HEK293 (cell line): ENCODE measurements at regions not wholly inside any gene's neighbourhood (a gene's known extent, or its start where the extent isn't known, plus 50 kb on each side); places are given as distances from the start of the nearest gene placed in this dataset.

Experiments
- CTCF ChIA-PET: fragments of 350-600 bp; formaldehyde crosslinking; extraction: SDS; loops from one replicate; lab custom pipeline; 2021; ENCODE audit warnings: antibody characterized with exemption; lab: Yijun Ruan, JAX
- POLR2A ChIA-PET: fragments of 300-600 bp; formaldehyde crosslinking; extraction: SDS; loops from one replicate; lab custom pipeline; 2020; ENCODE audit warnings: antibody characterized with exemption, inconsistent platforms; lab: Yijun Ruan, JAX
- H3K27ac ChIP-seq: fragments of 200-500 bp; sonication (Bioruptor generic); 2 replicates; pipeline ENCODE4 v1.5.1; 2014; ENCODE audit warnings: low read depth, low read length, control low read depth, inconsistent platforms; ENCODE audit errors: extremely low read depth
- H3K36me3 ChIP-seq, 2 experiments: fragments of 200-500 bp in 1 of 2; sonication (Bioruptor generic) in 1 of 2; 1 replicate in 1 of 2; 2 replicates in 1 of 2; pipeline ENCODE4 v1.5.1; 2014 to 2017; ENCODE audit warnings: inconsistent platforms in 2 of 2, low read length in 2 of 2; ENCODE audit not compliant: control insufficient read depth in 2 of 2, insufficient read depth in 1 of 2
- H3K4me1 ChIP-seq: fragments of 200-500 bp; sonication (Bioruptor generic); 2 replicates; pipeline ENCODE4 v1.5.1; 2014; ENCODE audit warnings: mild to moderate bottlenecking, low read length, inconsistent platforms; ENCODE audit not compliant: control insufficient read depth, insufficient read depth
- H3K4me3 ChIP-seq: 2 replicates; pipeline ENCODE4 v1.5.1; 2011; ENCODE audit warnings: low read depth, mild to moderate bottlenecking, control low read depth, low read length, moderate library complexity
- H3K9me3 ChIP-seq: fragments of 200-500 bp; sonication (Bioruptor generic); 2 replicates; pipeline ENCODE4 v1.5.1; 2014; ENCODE audit warnings: low read depth, low read length, inconsistent platforms; ENCODE audit not compliant: control insufficient read depth, insufficient read depth
- KLF9 ChIP-seq: fragments of 450-650 bp; formaldehyde crosslinking; IDR thresholded peaks from 2 replicates; pipeline ENCODE4 v1.5.1; 2016; ENCODE audit warnings: missing biosample characterization, missing genetic modification characterization, low read depth
- PRDM6 ChIP-seq: fragments of 450-650 bp; formaldehyde crosslinking; IDR thresholded peaks from 2 replicates; pipeline ENCODE4 v1.5.1; 2017; ENCODE audit warnings: missing biosample characterization, missing genetic modification characterization
- SCRT1 ChIP-seq: fragments of 450-650 bp; formaldehyde crosslinking; IDR thresholded peaks from 2 replicates; pipeline ENCODE4 v1.5.1; 2016; ENCODE audit warnings: missing biosample characterization, missing genetic modification characterization, borderline replicate concordance
- ZBTB21 ChIP-seq: fragments of 450-650 bp; formaldehyde crosslinking; IDR thresholded peaks from 2 replicates; pipeline ENCODE4 v1.5.1; 2017; ENCODE audit warnings: missing biosample characterization, missing genetic modification characterization
- ZNF114 ChIP-seq: fragments of 450-650 bp; formaldehyde crosslinking; IDR thresholded peaks from 2 replicates; pipeline ENCODE4 v1.5.0; 2017; ENCODE audit warnings: missing biosample characterization, missing genetic modification characterization
- ZNF121 ChIP-seq: fragments of 450-650 bp; formaldehyde crosslinking; IDR thresholded peaks from 2 replicates; pipeline ENCODE4 v1.5.1; 2016; ENCODE audit warnings: missing biosample characterization, missing genetic modification characterization
- ZNF146 ChIP-seq: fragments of 450-650 bp; formaldehyde crosslinking; IDR thresholded peaks from 2 replicates; pipeline ENCODE4 v1.5.1; 2016; ENCODE audit warnings: missing biosample characterization, missing genetic modification characterization
- ZNF18 ChIP-seq: fragments of 450-650 bp; formaldehyde crosslinking; IDR thresholded peaks from 2 replicates; pipeline ENCODE4 v1.5.1; 2016; ENCODE audit warnings: missing biosample characterization, missing genetic modification characterization
- ZNF19 ChIP-seq: fragments of 450-650 bp; formaldehyde crosslinking; IDR thresholded peaks from 2 replicates; pipeline ENCODE4; 2016; ENCODE audit warnings: missing biosample characterization, missing genetic modification characterization, low read depth
- ZNF239 ChIP-seq: fragments of 450-650 bp; formaldehyde crosslinking; IDR thresholded peaks from 2 replicates; pipeline ENCODE4 v1.5.1; 2016; ENCODE audit warnings: missing biosample characterization, missing genetic modification characterization
- ZNF354C ChIP-seq: fragments of 450-650 bp; formaldehyde crosslinking; IDR thresholded peaks from 2 replicates; pipeline ENCODE4 v1.5.1; 2016; ENCODE audit warnings: missing biosample characterization, missing genetic modification characterization, low read depth, borderline replicate concordance
- ZNF366 ChIP-seq: fragments of 450-650 bp; formaldehyde crosslinking; conservative IDR thresholded peaks from 2 replicates; pipeline ENCODE4 v1.5.1; 2016; ENCODE audit warnings: missing biosample characterization, missing genetic modification characterization
- ZNF501 ChIP-seq: fragments of 450-650 bp; formaldehyde crosslinking; IDR thresholded peaks from 2 replicates; pipeline ENCODE4 v1.5.1; 2016; ENCODE audit warnings: missing biosample characterization, missing genetic modification characterization
- ZNF513 ChIP-seq: fragments of 450-650 bp; IDR thresholded peaks from 2 replicates; pipeline ENCODE4 v1.5.1; 2018; ENCODE audit warnings: missing biosample characterization, missing genetic modification characterization
- ZNF585B ChIP-seq: fragments of 450-650 bp; formaldehyde crosslinking; IDR thresholded peaks from 2 replicates; pipeline ENCODE4 v1.5.1; 2016; ENCODE audit warnings: missing biosample characterization, missing genetic modification characterization
- ZNF610 ChIP-seq: fragments of 450-650 bp; formaldehyde crosslinking; IDR thresholded peaks from 2 replicates; pipeline ENCODE4 v1.5.1; 2016; ENCODE audit warnings: missing biosample characterization, missing genetic modification characterization, borderline replicate concordance
- ZNF621 ChIP-seq: fragments of 450-650 bp; formaldehyde crosslinking; IDR thresholded peaks from 2 replicates; pipeline ENCODE4 v1.5.1; 2017; ENCODE audit warnings: missing biosample characterization, missing genetic modification characterization
- ZNF660 ChIP-seq: fragments of 450-650 bp; IDR thresholded peaks from 2 replicates; pipeline ENCODE4 v1.5.1; 2018; ENCODE audit warnings: missing biosample characterization, mild to moderate bottlenecking, missing genetic modification characterization

DNA sequence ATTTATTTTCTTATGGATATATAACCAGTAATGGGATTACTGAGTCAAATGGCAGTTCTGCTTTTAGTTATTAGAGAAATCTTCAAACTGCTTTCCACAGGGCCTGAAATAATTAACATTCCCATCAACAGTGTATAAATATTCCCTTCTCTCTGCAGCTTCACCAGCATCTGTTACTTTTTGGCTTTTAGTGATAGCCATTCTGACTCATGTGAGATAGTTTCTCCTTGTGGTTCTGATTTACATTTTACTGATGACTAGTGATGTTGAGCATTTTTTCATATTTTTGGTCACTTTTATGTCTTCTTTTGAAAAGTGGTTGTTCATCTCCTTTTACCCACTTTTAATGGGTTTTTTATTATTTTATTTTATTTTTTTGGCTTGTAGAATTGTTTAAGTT is 1290.3 kb upstream of the CDH9 start (continued):
- no peak for TF ChIP-seq PRDM6

DNA sequence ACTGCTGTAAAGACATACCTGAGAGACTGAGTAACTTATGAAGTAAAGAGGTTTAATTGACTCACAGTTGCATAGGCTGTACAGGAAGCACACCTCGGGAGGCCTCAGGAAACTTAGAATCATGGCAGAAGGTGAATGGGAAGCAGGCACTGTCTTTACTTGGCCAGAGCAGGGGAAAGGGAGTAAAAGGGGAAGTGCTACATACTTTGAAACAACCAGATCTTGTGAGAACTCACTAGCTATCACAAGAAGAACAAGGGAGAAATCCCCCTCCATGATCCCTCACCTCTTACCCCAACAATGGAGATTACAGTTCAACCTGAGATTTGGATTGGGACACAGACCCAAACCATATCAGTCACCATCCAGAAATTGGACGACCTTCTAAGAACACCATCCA is 1285.8 kb upstream of the CDH9 start:
- H3K9me3 ChIP-seq: no peaks in the 10 kb centered on the region
- ChIA-PET POLR2A (no interaction called here), CTCF (no interaction called here)
- H3K36me3 ChIP-seq: no peaks in the 10 kb centered on the region
- no peaks in the 10 kb centered on the region for H3K4me1 ChIP-seq
- H3K27ac ChIP-seq: no peak overlapping the region
- H3K4me3 ChIP-seq: no peak overlapping the region
- no peak for TF ChIP-seq ZNF610 (tag by site-specific recombination)
- TF ChIP-seq KLF9: no peak
- TF ChIP-seq ZNF585B: no peak
- no peak for TF ChIP-seq ZNF19 (tag by site-specific recombination)
- TF ChIP-seq ZNF501 (tag by site-specific recombination): no peak
- no peak for TF ChIP-seq ZNF660
- no peak for TF ChIP-seq ZNF121
- TF ChIP-seq ZNF18: no peak
- TF ChIP-seq ZNF239 (tag by site-specific recombination): no peak
- TF ChIP-seq ZNF354C: no peak
- no peak for TF ChIP-seq ZNF146 (tag by site-specific recombination)
- TF ChIP-seq ZNF114 (tag by site-specific recombination): no peak
- no peak for TF ChIP-seq ZNF366 (tag by site-specific recombination)
- TF ChIP-seq ZNF513 (tag by site-specific recombination): no peak
- no peak for TF ChIP-seq ZBTB21
- no peak for TF ChIP-seq SCRT1 (tag by site-specific recombination)
- TF ChIP-seq PRDM6: no peak

DNA sequence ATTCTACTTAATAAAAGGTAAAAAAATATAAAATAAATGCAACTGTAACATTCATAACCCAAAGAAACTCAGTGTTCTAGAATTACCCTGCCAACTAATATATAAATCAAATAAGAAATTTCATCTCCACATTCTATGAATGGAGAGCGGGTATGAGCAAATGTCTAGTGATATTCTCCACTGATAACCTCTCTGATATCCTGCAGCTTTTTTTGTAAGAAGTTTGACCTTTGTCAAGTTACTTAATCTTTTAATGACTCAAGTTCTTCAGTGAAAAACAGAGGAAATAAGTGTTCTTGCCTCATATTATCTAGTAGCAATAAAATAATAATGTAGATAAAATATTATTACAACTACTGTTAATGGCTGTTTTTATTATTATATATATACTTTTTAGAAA is 1275.6 kb upstream of the CDH9 start:
- H3K36me3 ChIP-seq: no peaks in the 10 kb centered on the region
- TF ChIP-seq ZNF621 (tag by site-specific recombination): no peak
- H3K4me3 ChIP-seq: no peak overlapping the region
- POLR2A ChIA-PET: no interaction called here
- CTCF ChIA-PET: no interaction called here
- H3K27ac ChIP-seq: no peak overlapping the region
- H3K9me3 ChIP-seq: peaks cover 3% of the 10 kb centered on the region
- H3K4me1 ChIP-seq: no peaks in the 10 kb centered on the region
